HEK293 (cell line): ENCODE measurements at regions not wholly inside any gene's neighbourhood (a gene's known extent, or its start where the extent isn't known, plus 50 kb on each side); places are given as distances from the start of the nearest gene placed in this dataset.

Experiments
- CTCF ChIA-PET: fragments of 350-600 bp; formaldehyde crosslinking; extraction: SDS; loops from one replicate; lab custom pipeline; 2021; ENCODE audit warnings: antibody characterized with exemption; lab: Yijun Ruan, JAX
- POLR2A ChIA-PET: fragments of 300-600 bp; formaldehyde crosslinking; extraction: SDS; loops from one replicate; lab custom pipeline; 2020; ENCODE audit warnings: antibody characterized with exemption, inconsistent platforms; lab: Yijun Ruan, JAX
- H3K27ac ChIP-seq: fragments of 200-500 bp; sonication (Bioruptor generic); 2 replicates; pipeline ENCODE4 v1.5.1; 2014; ENCODE audit warnings: low read depth, low read length, control low read depth, inconsistent platforms; ENCODE audit errors: extremely low read depth
- H3K36me3 ChIP-seq, 2 experiments: fragments of 200-500 bp in 1 of 2; sonication (Bioruptor generic) in 1 of 2; 1 replicate in 1 of 2; 2 replicates in 1 of 2; pipeline ENCODE4 v1.5.1; 2014 to 2017; ENCODE audit warnings: inconsistent platforms in 2 of 2, low read length in 2 of 2; ENCODE audit not compliant: control insufficient read depth in 2 of 2, insufficient read depth in 1 of 2
- H3K4me1 ChIP-seq: fragments of 200-500 bp; sonication (Bioruptor generic); 2 replicates; pipeline ENCODE4 v1.5.1; 2014; ENCODE audit warnings: mild to moderate bottlenecking, low read length, inconsistent platforms; ENCODE audit not compliant: control insufficient read depth, insufficient read depth
- H3K4me3 ChIP-seq: 2 replicates; pipeline ENCODE4 v1.5.1; 2011; ENCODE audit warnings: low read depth, mild to moderate bottlenecking, control low read depth, low read length, moderate library complexity
- H3K9me3 ChIP-seq: fragments of 200-500 bp; sonication (Bioruptor generic); 2 replicates; pipeline ENCODE4 v1.5.1; 2014; ENCODE audit warnings: low read depth, low read length, inconsistent platforms; ENCODE audit not compliant: control insufficient read depth, insufficient read depth
- GFI1B ChIP-seq: fragments of 450-650 bp; formaldehyde crosslinking; IDR thresholded peaks from 2 replicates; pipeline ENCODE4 v1.5.1; 2016; ENCODE audit warnings: missing biosample characterization, missing genetic modification characterization
- KLF1 ChIP-seq: fragments of 450-650 bp; formaldehyde crosslinking; IDR thresholded peaks from 2 replicates; pipeline ENCODE4 v1.5.1; 2016; ENCODE audit warnings: missing biosample characterization, missing genetic modification characterization
- KLF16 ChIP-seq: fragments of 450-650 bp; formaldehyde crosslinking; IDR thresholded peaks from 2 replicates; pipeline ENCODE4 v1.5.1; 2017; ENCODE audit warnings: missing biosample characterization, missing genetic modification characterization
- KLF7 ChIP-seq: fragments of 450-650 bp; formaldehyde crosslinking; IDR thresholded peaks from 2 replicates; pipeline ENCODE4 v1.5.1; 2016; ENCODE audit warnings: missing biosample characterization, missing genetic modification characterization, borderline replicate concordance
- SP2 ChIP-seq: fragments of 450-650 bp; formaldehyde crosslinking; IDR thresholded peaks from 2 replicates; pipeline ENCODE4 v1.5.1; 2016; ENCODE audit warnings: missing biosample characterization, missing genetic modification characterization
- YY1 ChIP-seq: fragments of 450-650 bp; formaldehyde crosslinking; IDR thresholded peaks from 2 replicates; pipeline ENCODE4 v1.5.1; 2018; ENCODE audit warnings: missing biosample characterization, missing genetic modification characterization
- ZBTB21 ChIP-seq: fragments of 450-650 bp; formaldehyde crosslinking; IDR thresholded peaks from 2 replicates; pipeline ENCODE4 v1.5.1; 2017; ENCODE audit warnings: missing biosample characterization, missing genetic modification characterization
- ZFP37 ChIP-seq: fragments of 450-650 bp; formaldehyde crosslinking; IDR thresholded peaks from 2 replicates; pipeline ENCODE4 v1.5.1; 2016; ENCODE audit warnings: missing biosample characterization, missing genetic modification characterization
- ZNF146 ChIP-seq: fragments of 450-650 bp; formaldehyde crosslinking; IDR thresholded peaks from 2 replicates; pipeline ENCODE4 v1.5.1; 2016; ENCODE audit warnings: missing biosample characterization, missing genetic modification characterization
- ZNF274 ChIP-seq, 2 experiments: fragments of 200-500 bp in 1 of 2; fragments of 450-650 bp in 1 of 2; sonication (Bioruptor generic) in 1 of 2; formaldehyde crosslinking in 1 of 2; IDR thresholded peaks; 2 replicates each; pipeline versions ENCODE4 v1.5.1 to v1.6.1; 2014 to 2016; ENCODE audit warnings: borderline replicate concordance in 1 of 2, inconsistent platforms in 1 of 2, low read length in 1 of 2, missing biosample characterization in 1 of 2, missing genetic modification characterization in 1 of 2
- ZNF311 ChIP-seq: fragments of 450-650 bp; formaldehyde crosslinking; IDR thresholded peaks from 2 replicates; pipeline ENCODE4 v1.5.1; 2017; ENCODE audit warnings: missing biosample characterization, missing genetic modification characterization, borderline replicate concordance
- ZNF530 ChIP-seq: fragments of 450-650 bp; formaldehyde crosslinking; IDR thresholded peaks from 2 replicates; pipeline ENCODE4 v1.5.1; 2016; ENCODE audit warnings: low read depth, missing biosample characterization, missing genetic modification characterization
- ZNF558 ChIP-seq: fragments of 450-650 bp; formaldehyde crosslinking; IDR thresholded peaks from 2 replicates; pipeline ENCODE4 v1.5.1; 2016; ENCODE audit warnings: missing biosample characterization, missing genetic modification characterization
- ZNF701 ChIP-seq: fragments of 450-650 bp; formaldehyde crosslinking; IDR thresholded peaks from 2 replicates; pipeline ENCODE4 v1.5.1; 2016; ENCODE audit warnings: missing biosample characterization, missing genetic modification characterization
- ZNF768 ChIP-seq: fragments of 450-650 bp; formaldehyde crosslinking; IDR thresholded peaks from 2 replicates; pipeline ENCODE4 v1.5.1; 2018; ENCODE audit warnings: missing biosample characterization, mild to moderate bottlenecking, missing genetic modification characterization
- ZNF830 ChIP-seq: fragments of 450-650 bp; IDR thresholded peaks from 2 replicates; pipeline ENCODE4 v1.5.0; 2018; ENCODE audit warnings: missing biosample characterization, missing genetic modification characterization, low read depth, mild to moderate bottlenecking, moderate library complexity
- TF ChIP-seq, protein P1 (sequence below): fragments of 450-650 bp; formaldehyde crosslinking; optimal IDR thresholded peaks from 2 replicates; pipeline ENCODE3; 2016; ENCODE audit warnings: missing biosample characterization, mild to moderate bottlenecking, missing genetic modification characterization
- TF ChIP-seq, protein P2 (sequence below): fragments of 450-650 bp; formaldehyde crosslinking; IDR thresholded peaks from 2 replicates; pipeline ENCODE4 v1.5.1; 2016; ENCODE audit warnings: missing biosample characterization, missing genetic modification characterization
- TF ChIP-seq, protein P3 (sequence below): fragments of 450-650 bp; formaldehyde crosslinking; conservative IDR thresholded peaks from 2 replicates; pipeline ENCODE4 v1.5.1; 2016; ENCODE audit warnings: low read depth, missing biosample characterization, missing genetic modification characterization
- TF ChIP-seq, protein P4 (sequence below): fragments of 450-650 bp; formaldehyde crosslinking; IDR thresholded peaks from 2 replicates; pipeline ENCODE4 v1.5.1; 2016; ENCODE audit warnings: missing biosample characterization, missing genetic modification characterization

DNA sequence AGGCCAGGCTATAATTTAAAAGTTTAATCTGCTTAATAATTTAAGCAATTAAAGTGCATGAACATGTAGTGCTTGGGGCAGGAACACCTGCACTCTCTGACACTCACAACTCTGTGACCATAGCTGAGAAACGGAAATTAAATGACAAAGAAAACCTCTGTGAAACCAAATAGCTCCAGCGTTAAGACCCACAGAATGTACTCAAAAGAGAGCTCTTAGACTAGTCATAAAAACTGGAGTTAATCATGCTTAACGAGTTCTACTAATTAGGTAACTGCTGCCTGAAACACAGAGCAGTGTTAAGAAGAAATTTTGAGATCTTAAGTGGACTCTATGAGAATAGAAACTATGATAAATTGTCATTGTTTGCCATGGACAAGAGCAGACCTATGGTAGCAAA, 174.4 kb upstream of the SPIN4 start:
- no peaks in the 10 kb centered on the region for H3K4me1 ChIP-seq
- no peak for TF ChIP-seq ZNF830 (tag by site-specific recombination)
- TF ChIP-seq YY1 (tag by site-specific recombination): no peak
- no peak for TF ChIP-seq ZFP37 (tag by site-specific recombination)
- TF ChIP-seq ZNF558 (tag by site-specific recombination): no peak
- TF ChIP-seq GFI1B (tag by site-specific recombination): no peak
- TF ChIP-seq, protein P1, sequence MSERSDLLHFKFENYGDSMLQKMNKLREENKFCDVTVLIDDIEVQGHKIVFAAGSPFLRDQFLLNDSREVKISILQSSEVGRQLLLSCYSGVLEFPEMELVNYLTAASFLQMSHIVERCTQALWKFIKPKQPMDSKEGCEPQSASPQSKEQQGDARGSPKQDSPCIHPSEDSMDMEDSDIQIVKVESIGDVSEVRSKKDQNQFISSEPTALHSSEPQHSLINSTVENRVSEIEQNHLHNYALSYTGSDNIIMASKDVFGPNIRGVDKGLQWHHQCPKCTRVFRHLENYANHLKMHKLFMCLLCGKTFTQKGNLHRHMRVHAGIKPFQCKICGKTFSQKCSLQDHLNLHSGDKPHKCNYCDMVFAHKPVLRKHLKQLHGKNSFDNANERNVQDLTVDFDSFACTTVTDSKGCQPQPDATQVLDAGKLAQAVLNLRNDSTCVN (tag by site-specific recombination): no peak
- no peak for TF ChIP-seq ZNF311 (tag by site-specific recombination)
- no peak for TF ChIP-seq ZBTB21 (tag by site-specific recombination)
- TF ChIP-seq, protein P2, sequence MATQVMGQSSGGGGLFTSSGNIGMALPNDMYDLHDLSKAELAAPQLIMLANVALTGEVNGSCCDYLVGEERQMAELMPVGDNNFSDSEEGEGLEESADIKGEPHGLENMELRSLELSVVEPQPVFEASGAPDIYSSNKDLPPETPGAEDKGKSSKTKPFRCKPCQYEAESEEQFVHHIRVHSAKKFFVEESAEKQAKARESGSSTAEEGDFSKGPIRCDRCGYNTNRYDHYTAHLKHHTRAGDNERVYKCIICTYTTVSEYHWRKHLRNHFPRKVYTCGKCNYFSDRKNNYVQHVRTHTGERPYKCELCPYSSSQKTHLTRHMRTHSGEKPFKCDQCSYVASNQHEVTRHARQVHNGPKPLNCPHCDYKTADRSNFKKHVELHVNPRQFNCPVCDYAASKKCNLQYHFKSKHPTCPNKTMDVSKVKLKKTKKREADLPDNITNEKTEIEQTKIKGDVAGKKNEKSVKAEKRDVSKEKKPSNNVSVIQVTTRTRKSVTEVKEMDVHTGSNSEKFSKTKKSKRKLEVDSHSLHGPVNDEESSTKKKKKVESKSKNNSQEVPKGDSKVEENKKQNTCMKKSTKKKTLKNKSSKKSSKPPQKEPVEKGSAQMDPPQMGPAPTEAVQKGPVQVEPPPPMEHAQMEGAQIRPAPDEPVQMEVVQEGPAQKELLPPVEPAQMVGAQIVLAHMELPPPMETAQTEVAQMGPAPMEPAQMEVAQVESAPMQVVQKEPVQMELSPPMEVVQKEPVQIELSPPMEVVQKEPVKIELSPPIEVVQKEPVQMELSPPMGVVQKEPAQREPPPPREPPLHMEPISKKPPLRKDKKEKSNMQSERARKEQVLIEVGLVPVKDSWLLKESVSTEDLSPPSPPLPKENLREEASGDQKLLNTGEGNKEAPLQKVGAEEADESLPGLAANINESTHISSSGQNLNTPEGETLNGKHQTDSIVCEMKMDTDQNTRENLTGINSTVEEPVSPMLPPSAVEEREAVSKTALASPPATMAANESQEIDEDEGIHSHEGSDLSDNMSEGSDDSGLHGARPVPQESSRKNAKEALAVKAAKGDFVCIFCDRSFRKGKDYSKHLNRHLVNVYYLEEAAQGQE: no peak
- TF ChIP-seq SP2: no peak
- no peak for TF ChIP-seq ZNF701 (tag by site-specific recombination)
- TF ChIP-seq, protein P3, sequence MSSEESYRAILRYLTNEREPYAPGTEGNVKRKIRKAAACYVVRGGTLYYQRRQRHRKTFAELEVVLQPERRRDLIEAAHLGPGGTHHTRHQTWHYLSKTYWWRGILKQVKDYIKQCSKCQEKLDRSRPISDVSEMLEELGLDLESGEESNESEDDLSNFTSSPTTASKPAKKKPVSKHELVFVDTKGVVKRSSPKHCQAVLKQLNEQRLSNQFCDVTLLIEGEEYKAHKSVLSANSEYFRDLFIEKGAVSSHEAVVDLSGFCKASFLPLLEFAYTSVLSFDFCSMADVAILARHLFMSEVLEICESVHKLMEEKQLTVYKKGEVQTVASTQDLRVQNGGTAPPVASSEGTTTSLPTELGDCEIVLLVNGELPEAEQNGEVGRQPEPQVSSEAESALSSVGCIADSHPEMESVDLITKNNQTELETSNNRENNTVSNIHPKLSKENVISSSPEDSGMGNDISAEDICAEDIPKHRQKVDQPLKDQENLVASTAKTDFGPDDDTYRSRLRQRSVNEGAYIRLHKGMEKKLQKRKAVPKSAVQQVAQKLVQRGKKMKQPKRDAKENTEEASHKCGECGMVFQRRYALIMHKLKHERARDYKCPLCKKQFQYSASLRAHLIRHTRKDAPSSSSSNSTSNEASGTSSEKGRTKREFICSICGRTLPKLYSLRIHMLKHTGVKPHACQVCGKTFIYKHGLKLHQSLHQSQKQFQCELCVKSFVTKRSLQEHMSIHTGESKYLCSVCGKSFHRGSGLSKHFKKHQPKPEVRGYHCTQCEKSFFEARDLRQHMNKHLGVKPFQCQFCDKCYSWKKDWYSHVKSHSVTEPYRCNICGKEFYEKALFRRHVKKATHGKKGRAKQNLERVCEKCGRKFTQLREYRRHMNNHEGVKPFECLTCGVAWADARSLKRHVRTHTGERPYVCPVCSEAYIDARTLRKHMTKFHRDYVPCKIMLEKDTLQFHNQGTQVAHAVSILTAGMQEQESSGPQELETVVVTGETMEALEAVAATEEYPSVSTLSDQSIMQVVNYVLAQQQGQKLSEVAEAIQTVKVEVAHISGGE (tag by site-specific recombination): no peak
- TF ChIP-seq ZNF530 (tag by site-specific recombination): no peak
- no peak for TF ChIP-seq KLF1 (tag by site-specific recombination)
- TF ChIP-seq KLF16 (tag by site-specific recombination): no peak
- TF ChIP-seq KLF7 (tag by site-specific recombination): no peak
- TF ChIP-seq, protein P4, sequence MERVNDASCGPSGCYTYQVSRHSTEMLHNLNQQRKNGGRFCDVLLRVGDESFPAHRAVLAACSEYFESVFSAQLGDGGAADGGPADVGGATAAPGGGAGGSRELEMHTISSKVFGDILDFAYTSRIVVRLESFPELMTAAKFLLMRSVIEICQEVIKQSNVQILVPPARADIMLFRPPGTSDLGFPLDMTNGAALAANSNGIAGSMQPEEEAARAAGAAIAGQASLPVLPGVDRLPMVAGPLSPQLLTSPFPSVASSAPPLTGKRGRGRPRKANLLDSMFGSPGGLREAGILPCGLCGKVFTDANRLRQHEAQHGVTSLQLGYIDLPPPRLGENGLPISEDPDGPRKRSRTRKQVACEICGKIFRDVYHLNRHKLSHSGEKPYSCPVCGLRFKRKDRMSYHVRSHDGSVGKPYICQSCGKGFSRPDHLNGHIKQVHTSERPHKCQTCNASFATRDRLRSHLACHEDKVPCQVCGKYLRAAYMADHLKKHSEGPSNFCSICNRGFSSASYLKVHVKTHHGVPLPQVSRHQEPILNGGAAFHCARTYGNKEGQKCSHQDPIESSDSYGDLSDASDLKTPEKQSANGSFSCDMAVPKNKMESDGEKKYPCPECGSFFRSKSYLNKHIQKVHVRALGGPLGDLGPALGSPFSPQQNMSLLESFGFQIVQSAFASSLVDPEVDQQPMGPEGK (tag by site-specific recombination): no peak
- no peak for TF ChIP-seq ZNF274 (IDR thresholded peaks at IDR 0.05; ENCODE audit: low read length)
- TF ChIP-seq ZNF274 (tag by site-specific recombination; IDR thresholded peaks at IDR 0.05; ENCODE audit: borderline replicate concordance): no peak
- TF ChIP-seq ZNF768: no peak
- no peak for TF ChIP-seq ZNF146 (tag by site-specific recombination)
- H3K4me3 ChIP-seq: no peak overlapping the region
- peaks cover 3% of the 10 kb centered on the region for H3K9me3 ChIP-seq
- H3K27ac ChIP-seq: no peak overlapping the region
- ChIA-PET POLR2A (no interaction called here), CTCF (interaction anchor here (1.2 kb wide), 1 partner anchor 20 kb away, joined by 3 read pairs; no protein-coding TSS in a partner anchor)
- H3K36me3 ChIP-seq: no peaks in the 10 kb centered on the region
